Neural cell (in vitro differentiated cells): ENCODE measurements at regions not wholly inside any gene's neighbourhood (a gene's known extent, or its start where the extent isn't known, plus 50 kb on each side); places are given as distances from the start of the nearest gene placed in this dataset.
A peak's percentile ranks its signal among the peaks of the same experiment; 100 is the strongest.

Experiments
- H2AFZ ChIP-seq: fragments of 200-600, 300-800 bp; sonication (generic), shearing (Covaris generic); 2 replicates; pipeline ENCODE4 v1.6.0; 2014; ENCODE audit warnings: low read depth, mild to moderate bottlenecking, antibody characterized with exemption, low read length, moderate library complexity
- H3F3A ChIP-seq: fragments of 200-600 bp; shearing (Covaris generic); 2 replicates; pipeline ENCODE4 v1.6.1; 2016; ENCODE audit warnings: mild to moderate bottlenecking, moderate library complexity, mixed read lengths, antibody characterized with exemption, low read length; ENCODE audit not compliant: insufficient read depth, poor library complexity, severe bottlenecking
- H3K27ac ChIP-seq: fragments of 200-600, 300-800 bp; sonication (generic), shearing (Covaris generic); 2 replicates; pipeline ENCODE4 v1.5.1; 2014; ENCODE audit warnings: mild to moderate bottlenecking, low read length, moderate library complexity
- H3K27me3 ChIP-seq: fragments of 300-800, 200-600 bp; sonication (generic), shearing (Covaris generic); 2 replicates; pipeline ENCODE4 v1.6.0; 2014; ENCODE audit warnings: mild to moderate bottlenecking, low read depth, low read length, moderate library complexity; ENCODE audit not compliant: insufficient read depth
- H3K36me3 ChIP-seq: fragments of 300-800, 200-600 bp; sonication (generic), shearing (Covaris generic); 2 replicates; pipeline ENCODE4 v1.5.1; 2014; ENCODE audit warnings: mild to moderate bottlenecking, antibody characterized with exemption, low read length, moderate library complexity; ENCODE audit not compliant: insufficient read depth
- H3K4me2 ChIP-seq: fragments of 300-800, 200-600 bp; sonication (generic), shearing (Covaris generic); 2 replicates; pipeline ENCODE4 v1.6.0; 2014; ENCODE audit warnings: mild to moderate bottlenecking, low read length
- H3K4me3 ChIP-seq: fragments of 300-800, 200-600 bp; sonication (generic), shearing (Covaris generic); 2 replicates; pipeline ENCODE4 v1.5.1; 2014; ENCODE audit warnings: mild to moderate bottlenecking, low read length, moderate library complexity
- H3K79me2 ChIP-seq: fragments of 200-600 bp; shearing (Covaris generic); replicated peaks from 2 replicates; pipeline ENCODE4 v1.6.0; 2014; ENCODE audit warnings: mild to moderate bottlenecking, low read length, moderate library complexity; ENCODE audit not compliant: insufficient read depth
- H3K9ac ChIP-seq: fragments of 300-800, 200-600 bp; sonication (generic), shearing (Covaris generic); 2 replicates; pipeline ENCODE4 v1.6.1; 2016; ENCODE audit warnings: mild to moderate bottlenecking, low read length, mixed read lengths
- H3K9me2 ChIP-seq: fragments of 200-600 bp; shearing (Covaris generic); 2 replicates; pipeline ENCODE4 v1.6.1; 2016; ENCODE audit warnings: mild to moderate bottlenecking, low read length, mixed read lengths; ENCODE audit not compliant: insufficient read depth
- H3K9me3 ChIP-seq: fragments of 200-600, 300-800 bp; sonication (generic), shearing (Covaris generic); 2 replicates; pipeline ENCODE4 v1.6.1; 2016; ENCODE audit warnings: mild to moderate bottlenecking, mixed run types, low read length, moderate library complexity, mixed read lengths
- H4K20me1 ChIP-seq: fragments of 200-600 bp; shearing (Covaris generic); 2 replicates; pipeline ENCODE4 v1.6.1; 2016; ENCODE audit warnings: mild to moderate bottlenecking, mixed run types; ENCODE audit not compliant: insufficient read depth
- EP300 ChIP-seq: fragments of 450-650 bp; conservative IDR thresholded peaks from 2 replicates; pipeline ENCODE4 v1.6.1; 2014; ENCODE audit warnings: antibody characterized with exemption, mild to moderate bottlenecking, moderate library complexity; ENCODE audit not compliant: poor library complexity, severe bottlenecking
- EZH2 ChIP-seq: fragments of 200-600, 300-800 bp; shearing (Covaris generic), sonication (generic); IDR thresholded peaks from 2 replicates; pipeline ENCODE4 v1.6.1; 2014; ENCODE audit warnings: antibody characterized with exemption, low read length, borderline replicate concordance, mild to moderate bottlenecking; ENCODE audit not compliant: insufficient read depth, poor library complexity, severe bottlenecking
- MXI1 ChIP-seq: fragments of 450-650 bp; conservative IDR thresholded peaks from 2 replicates; pipeline ENCODE4 v1.6.1; 2014; ENCODE audit warnings: antibody characterized with exemption, mild to moderate bottlenecking; ENCODE audit not compliant: poor library complexity, severe bottlenecking
- POLR2AphosphoS5 ChIP-seq: IDR thresholded peaks from 2 replicates; pipeline ENCODE4 v1.6.1; 2012
- RAD21 ChIP-seq: fragments of 450-650 bp; conservative IDR thresholded peaks from 2 replicates; pipeline ENCODE4 v1.6.1; 2014; ENCODE audit warnings: antibody characterized with exemption, mild to moderate bottlenecking, moderate library complexity
- SMC3 ChIP-seq: fragments of 450-650 bp; conservative IDR thresholded peaks from 2 replicates; pipeline ENCODE4 v1.6.1; 2014; ENCODE audit warnings: antibody characterized with exemption, mild to moderate bottlenecking, moderate library complexity; ENCODE audit not compliant: poor library complexity
- TAF1 ChIP-seq: IDR thresholded peaks from 2 replicates; pipeline ENCODE4 v1.6.1; 2012; ENCODE audit warnings: low read depth
- TF ChIP-seq, protein P1 (sequence below): IDR thresholded peaks from 2 replicates; pipeline ENCODE4 v1.6.1; 2012; ENCODE audit warnings: borderline replicate concordance
- TF ChIP-seq, protein P2 (sequence below): fragments of 450-650 bp; IDR thresholded peaks from 2 replicates; pipeline ENCODE4 v1.5.1; 2014; ENCODE audit warnings: antibody characterized with exemption, mild to moderate bottlenecking, moderate library complexity; ENCODE audit not compliant: poor library complexity, severe bottlenecking

DNA sequence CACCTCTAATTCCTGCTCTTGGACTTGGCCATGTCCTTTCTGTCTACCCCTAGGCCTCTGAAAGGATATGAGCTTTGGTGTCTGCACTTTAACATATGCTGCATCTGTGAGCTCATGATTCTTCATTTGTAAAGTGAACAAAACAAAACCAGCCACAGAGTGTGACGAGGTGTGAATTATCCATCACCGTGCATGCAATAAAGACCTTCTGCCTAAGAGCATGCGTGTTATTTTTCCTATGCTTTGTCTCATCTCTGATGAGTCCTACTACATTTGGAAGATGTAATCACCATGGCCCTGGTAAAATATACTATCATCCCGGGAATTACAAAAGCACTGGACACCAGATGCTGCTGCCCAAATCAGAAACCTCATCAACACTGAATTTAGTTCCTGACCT is 103.5 kb upstream of the KCNAB1 start:
- Histone ChIP-seq H2AFZ (peak overlapping the region; percentile 4), H3K27me3 (no peaks in the 10 kb centered on the region), H4K20me1 (no peaks in the 10 kb centered on the region), H3K36me3 (no peaks in the 10 kb centered on the region), H3K4me2 (peak overlapping the region; percentile 13), H3K9me2 (no peaks in the 10 kb centered on the region), H3K9ac (peak overlapping the region; percentile 4), H3K27ac (peak overlapping the region; percentile 73), H3K4me3 (peak overlapping the region; percentile 16), H3K9me3 (no peaks in the 10 kb centered on the region), H3K79me2 (no peaks in the 10 kb centered on the region), H3F3A (no peaks in the 10 kb centered on the region)
- TF ChIP-seq EP300 (no peak), SMC3 (no peak), POLR2AphosphoS5 (peak; percentile 10), EZH2 (no peak)

- no peak for TF ChIP-seq SMC3
- TF ChIP-seq, protein P1, sequence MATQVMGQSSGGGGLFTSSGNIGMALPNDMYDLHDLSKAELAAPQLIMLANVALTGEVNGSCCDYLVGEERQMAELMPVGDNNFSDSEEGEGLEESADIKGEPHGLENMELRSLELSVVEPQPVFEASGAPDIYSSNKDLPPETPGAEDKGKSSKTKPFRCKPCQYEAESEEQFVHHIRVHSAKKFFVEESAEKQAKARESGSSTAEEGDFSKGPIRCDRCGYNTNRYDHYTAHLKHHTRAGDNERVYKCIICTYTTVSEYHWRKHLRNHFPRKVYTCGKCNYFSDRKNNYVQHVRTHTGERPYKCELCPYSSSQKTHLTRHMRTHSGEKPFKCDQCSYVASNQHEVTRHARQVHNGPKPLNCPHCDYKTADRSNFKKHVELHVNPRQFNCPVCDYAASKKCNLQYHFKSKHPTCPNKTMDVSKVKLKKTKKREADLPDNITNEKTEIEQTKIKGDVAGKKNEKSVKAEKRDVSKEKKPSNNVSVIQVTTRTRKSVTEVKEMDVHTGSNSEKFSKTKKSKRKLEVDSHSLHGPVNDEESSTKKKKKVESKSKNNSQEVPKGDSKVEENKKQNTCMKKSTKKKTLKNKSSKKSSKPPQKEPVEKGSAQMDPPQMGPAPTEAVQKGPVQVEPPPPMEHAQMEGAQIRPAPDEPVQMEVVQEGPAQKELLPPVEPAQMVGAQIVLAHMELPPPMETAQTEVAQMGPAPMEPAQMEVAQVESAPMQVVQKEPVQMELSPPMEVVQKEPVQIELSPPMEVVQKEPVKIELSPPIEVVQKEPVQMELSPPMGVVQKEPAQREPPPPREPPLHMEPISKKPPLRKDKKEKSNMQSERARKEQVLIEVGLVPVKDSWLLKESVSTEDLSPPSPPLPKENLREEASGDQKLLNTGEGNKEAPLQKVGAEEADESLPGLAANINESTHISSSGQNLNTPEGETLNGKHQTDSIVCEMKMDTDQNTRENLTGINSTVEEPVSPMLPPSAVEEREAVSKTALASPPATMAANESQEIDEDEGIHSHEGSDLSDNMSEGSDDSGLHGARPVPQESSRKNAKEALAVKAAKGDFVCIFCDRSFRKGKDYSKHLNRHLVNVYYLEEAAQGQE: no peak
- TF ChIP-seq EP300: peak; percentile 31
- Histone ChIP-seq H3K9me3 (no peaks in the 10 kb centered on the region), H3K27ac (peak overlapping the region; percentile 73), H3F3A (no peaks in the 10 kb centered on the region), H3K27me3 (no peaks in the 10 kb centered on the region), H3K4me2 (no peak overlapping the region), H3K36me3 (no peaks in the 10 kb centered on the region), H3K9ac (no peak overlapping the region), H3K4me3 (peak overlapping the region; percentile 12), H2AFZ (no peak overlapping the region), H4K20me1 (no peaks in the 10 kb centered on the region), H3K79me2 (no peaks in the 10 kb centered on the region), H3K9me2 (no peaks in the 10 kb centered on the region)
Measured at GRCh38 chr3:156017352-156018030, 102.9 kb upstream of the KCNAB1 start.

DNA sequence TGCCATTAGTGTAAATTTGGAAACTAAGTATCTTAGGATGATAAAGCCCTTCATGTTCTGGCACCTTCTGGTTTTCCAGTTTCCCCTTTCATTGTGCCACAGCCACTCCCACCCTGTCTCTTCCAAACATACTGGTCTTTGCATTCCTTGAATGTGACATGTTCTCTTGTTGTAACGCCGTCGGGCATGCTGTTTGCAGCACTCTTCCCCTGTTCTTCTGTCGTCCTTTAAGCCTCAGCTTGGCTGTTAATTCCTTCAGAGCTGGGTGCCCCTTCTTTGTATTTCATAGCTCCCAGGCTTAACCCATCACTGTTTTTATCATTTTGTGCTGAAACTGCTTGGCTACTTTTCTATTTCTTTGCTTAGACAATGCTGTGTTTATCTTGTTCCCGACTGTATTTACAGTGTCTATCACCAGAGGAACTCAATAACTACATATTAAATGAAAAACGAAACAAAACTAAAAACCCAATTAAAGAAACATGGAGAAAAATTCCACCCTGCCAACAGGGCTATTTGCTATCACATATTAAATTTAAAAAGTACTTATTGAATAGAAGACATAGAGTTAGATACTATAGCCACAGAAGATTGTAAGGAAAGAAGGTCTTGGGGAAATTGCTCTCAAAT is 95.4 kb upstream of the KCNAB1 start:
- Histone ChIP-seq H3K4me3 (no peak overlapping the region), H2AFZ (no peak overlapping the region)

More for the DNA sequence above, 95.4 kb upstream of the KCNAB1 start:
- Histone ChIP-seq H3K9me3 (no peaks in the 10 kb centered on the region), H3K79me2 (no peaks in the 10 kb centered on the region), H3F3A (no peaks in the 10 kb centered on the region), H3K9me2 (no peaks in the 10 kb centered on the region), H3K36me3 (no peaks in the 10 kb centered on the region), H3K27ac (no peak overlapping the region), H4K20me1 (no peaks in the 10 kb centered on the region), H3K4me2 (no peak overlapping the region), H3K9ac (no peak overlapping the region), H3K27me3 (no peaks in the 10 kb centered on the region)
- TF ChIP-seq EP300: no peak
- no peak for TF ChIP-seq TAF1
- TF ChIP-seq RAD21: no peak
- no peak for TF ChIP-seq MXI1
- TF ChIP-seq, protein P1: no peak
- no peak for TF ChIP-seq POLR2AphosphoS5
- no peak for TF ChIP-seq EZH2
- TF ChIP-seq, protein P2, sequence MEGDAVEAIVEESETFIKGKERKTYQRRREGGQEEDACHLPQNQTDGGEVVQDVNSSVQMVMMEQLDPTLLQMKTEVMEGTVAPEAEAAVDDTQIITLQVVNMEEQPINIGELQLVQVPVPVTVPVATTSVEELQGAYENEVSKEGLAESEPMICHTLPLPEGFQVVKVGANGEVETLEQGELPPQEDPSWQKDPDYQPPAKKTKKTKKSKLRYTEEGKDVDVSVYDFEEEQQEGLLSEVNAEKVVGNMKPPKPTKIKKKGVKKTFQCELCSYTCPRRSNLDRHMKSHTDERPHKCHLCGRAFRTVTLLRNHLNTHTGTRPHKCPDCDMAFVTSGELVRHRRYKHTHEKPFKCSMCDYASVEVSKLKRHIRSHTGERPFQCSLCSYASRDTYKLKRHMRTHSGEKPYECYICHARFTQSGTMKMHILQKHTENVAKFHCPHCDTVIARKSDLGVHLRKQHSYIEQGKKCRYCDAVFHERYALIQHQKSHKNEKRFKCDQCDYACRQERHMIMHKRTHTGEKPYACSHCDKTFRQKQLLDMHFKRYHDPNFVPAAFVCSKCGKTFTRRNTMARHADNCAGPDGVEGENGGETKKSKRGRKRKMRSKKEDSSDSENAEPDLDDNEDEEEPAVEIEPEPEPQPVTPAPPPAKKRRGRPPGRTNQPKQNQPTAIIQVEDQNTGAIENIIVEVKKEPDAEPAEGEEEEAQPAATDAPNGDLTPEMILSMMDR: no peak
- TF ChIP-seq SMC3: no peak
